PC-3 (cell line): ENCODE measurements at regions not wholly inside any gene's neighbourhood (a gene's known extent, or its start where the extent isn't known, plus 50 kb on each side); places are given as distances from the start of the nearest gene placed in this dataset.

Source experiments
- ATAC-seq: fragments of 200-7000 bp; cut with Tn5 transposase; 2 replicates; pipeline ENCODE4 v1.9.1; 2020; ENCODE audit warnings: mild to moderate bottlenecking, moderate library complexity
- BruUV-seq: library from RNA; stranded (reverse); fragments of 400-500 nt; replicated peaks from 2 replicates; lab custom pipeline; 2021; lab: Mats Ljungman, UMichigan
- CTCF ChIA-PET: fragments of 300-600 bp; sonication (Branson Sonifier 250); formaldehyde crosslinking; loops from one replicate; lab custom pipeline; 2022; ENCODE audit warnings: antibody characterized with exemption; lab: Charles Lee
- POLR2A ChIA-PET: fragments of 300-600 bp; sonication (Branson Sonifier 250); formaldehyde crosslinking; loops from one replicate; lab custom pipeline; 2022; ENCODE audit warnings: antibody characterized with exemption; ENCODE audit not compliant: unreplicated experiment; lab: Charles Lee
- DNase-seq: peaks from one replicate; pipeline ENCODE4 v3.0.0-alpha.2; 2015
- H2AFZ ChIP-seq: fragments of 300-600 bp; sonication (generic); 2 replicates; pipeline ENCODE4 v1.6.0; 2016; ENCODE audit warnings: antibody characterized with exemption, low read length
- H3F3A ChIP-seq: fragments of 300-600 bp; sonication (generic); one replicate; pipeline ENCODE4 v1.6.0; 2017; ENCODE audit warnings: antibody characterized with exemption, low read length, control low read depth, mild to moderate bottlenecking; ENCODE audit not compliant: unreplicated experiment
- H3K27ac ChIP-seq: fragments of 300-600 bp; sonication (generic); 2 replicates; pipeline ENCODE4 v1.5.1; 2016; ENCODE audit warnings: mild to moderate bottlenecking, low read length
- H3K27me3 ChIP-seq: fragments of 300-600 bp; sonication (generic); 2 replicates; pipeline ENCODE4 v1.6.1; 2016; ENCODE audit warnings: low read length, mixed read lengths
- H3K36me3 ChIP-seq: fragments of 300-600 bp; sonication (generic); 2 replicates; pipeline ENCODE4 v1.6.1; 2016; ENCODE audit warnings: low read depth, mixed run types, low read length, mixed read lengths
- H3K4me1 ChIP-seq: fragments of 300-600 bp; sonication (generic); 2 replicates; pipeline ENCODE4 v1.5.1; 2016; ENCODE audit warnings: low read length; ENCODE audit not compliant: insufficient read depth
- H3K4me2 ChIP-seq: fragments of 300-600 bp; sonication (generic); 2 replicates; pipeline ENCODE4 v1.6.0; 2016; ENCODE audit warnings: low read length
- H3K4me3 ChIP-seq: fragments of 300-600 bp; sonication (generic); 2 replicates; pipeline ENCODE4 v1.5.1; 2016; ENCODE audit warnings: mild to moderate bottlenecking, low read length, mixed read lengths
- H3K79me2 ChIP-seq: fragments of 300-600 bp; sonication (generic); 2 replicates; pipeline ENCODE4 v1.6.1; 2017; ENCODE audit warnings: low read length, mixed read lengths
- H3K9ac ChIP-seq: fragments of 300-600 bp; sonication (generic); 2 replicates; pipeline ENCODE4 v1.6.0; 2016; ENCODE audit warnings: mild to moderate bottlenecking, low read length
- H3K9me2 ChIP-seq: fragments of 300-600 bp; sonication (generic); replicated peaks from 2 replicates; pipeline ENCODE4 v1.6.1; 2016; ENCODE audit warnings: mixed run types, low read length, mixed read lengths
- H3K9me3 ChIP-seq: fragments of 300-600 bp; sonication (generic); 2 replicates; pipeline ENCODE4 v1.6.1; 2016; ENCODE audit warnings: low read length, mixed read lengths
- H4K20me1 ChIP-seq: fragments of 300-600 bp; sonication (generic); 2 replicates; pipeline ENCODE4 v1.6.1; 2016; ENCODE audit warnings: low read length, mixed read lengths
- EZH2 ChIP-seq: fragments of 300-600 bp; sonication (generic); IDR thresholded peaks from one replicate; pipeline ENCODE4 v1.6.1; 2017; ENCODE audit warnings: antibody characterized with exemption, mild to moderate bottlenecking, low read length; ENCODE audit not compliant: unreplicated experiment
- EZH2phosphoT487 ChIP-seq: fragments of 300-600 bp; sonication (generic); IDR thresholded peaks from 2 replicates; pipeline ENCODE4 v1.6.1; 2018; ENCODE audit warnings: mild to moderate bottlenecking, antibody characterized with exemption, low read length, borderline replicate concordance
- intact Hi-C: fragments of 100-400 bp; cut with micrococcal nuclease; formaldehyde crosslinking; loops from 2 replicates; pipeline ENCODE4 v1.9.0; 2023
- TF ChIP-seq, protein P1 (sequence below): fragments of 300-600 bp; sonication (generic); conservative IDR thresholded peaks from 2 replicates; pipeline ENCODE4 v1.5.1; 2017; ENCODE audit warnings: antibody characterized with exemption, low read depth, mild to moderate bottlenecking, low read length

DNA sequence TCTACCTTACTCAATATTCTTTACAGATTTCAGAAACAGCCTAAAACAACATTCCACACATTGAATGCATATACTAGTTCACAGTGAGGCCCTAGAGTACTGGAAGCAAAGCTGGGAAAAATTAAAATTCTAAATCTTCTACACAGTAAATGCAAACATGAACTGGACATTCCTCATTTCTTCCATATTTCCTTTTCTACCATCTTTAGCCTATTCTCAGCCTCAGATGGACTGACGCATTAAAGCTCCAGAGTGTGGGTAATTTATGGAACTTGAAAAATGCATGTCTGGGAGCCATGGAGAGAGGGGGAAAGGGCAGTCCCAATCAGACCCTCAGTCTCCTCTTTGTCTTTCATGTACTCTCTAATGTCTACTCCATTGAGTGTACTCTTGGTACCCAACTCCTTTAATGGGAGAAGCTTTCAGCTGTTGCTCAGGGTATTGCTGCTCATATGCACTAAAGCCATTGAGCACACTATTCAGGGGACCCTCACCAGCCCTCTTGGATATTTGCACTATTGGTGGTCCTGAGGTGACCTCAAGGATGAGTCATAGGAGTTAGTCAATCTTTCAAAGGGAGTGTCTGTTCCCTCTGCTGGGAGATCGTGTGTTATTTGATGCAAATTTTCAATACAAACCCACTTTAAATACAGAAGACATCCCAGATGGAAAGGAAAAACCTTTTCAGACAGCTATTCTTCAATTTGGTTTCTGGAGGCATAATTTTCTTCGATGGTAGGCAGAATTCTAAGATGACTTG, 83.3 kb upstream of the KCNJ15 start:
- H3K27ac ChIP-seq, result no peak overlapping the region
- ChIA-PET POLR2A (no interaction called here), CTCF (no interaction called here)
- no peaks in the 10 kb centered on the region for H3F3A ChIP-seq
- no peak overlapping the region for H3K4me3 ChIP-seq
- no peak overlapping the region for H2AFZ ChIP-seq
- H3K4me1 ChIP-seq, result peaks cover 15% of the 10 kb centered on the region
- ATAC-seq (no peak), DNase-seq (no peak)
- no peaks in the 10 kb centered on the region for H3K27me3 ChIP-seq
- TF ChIP-seq, protein P1, sequence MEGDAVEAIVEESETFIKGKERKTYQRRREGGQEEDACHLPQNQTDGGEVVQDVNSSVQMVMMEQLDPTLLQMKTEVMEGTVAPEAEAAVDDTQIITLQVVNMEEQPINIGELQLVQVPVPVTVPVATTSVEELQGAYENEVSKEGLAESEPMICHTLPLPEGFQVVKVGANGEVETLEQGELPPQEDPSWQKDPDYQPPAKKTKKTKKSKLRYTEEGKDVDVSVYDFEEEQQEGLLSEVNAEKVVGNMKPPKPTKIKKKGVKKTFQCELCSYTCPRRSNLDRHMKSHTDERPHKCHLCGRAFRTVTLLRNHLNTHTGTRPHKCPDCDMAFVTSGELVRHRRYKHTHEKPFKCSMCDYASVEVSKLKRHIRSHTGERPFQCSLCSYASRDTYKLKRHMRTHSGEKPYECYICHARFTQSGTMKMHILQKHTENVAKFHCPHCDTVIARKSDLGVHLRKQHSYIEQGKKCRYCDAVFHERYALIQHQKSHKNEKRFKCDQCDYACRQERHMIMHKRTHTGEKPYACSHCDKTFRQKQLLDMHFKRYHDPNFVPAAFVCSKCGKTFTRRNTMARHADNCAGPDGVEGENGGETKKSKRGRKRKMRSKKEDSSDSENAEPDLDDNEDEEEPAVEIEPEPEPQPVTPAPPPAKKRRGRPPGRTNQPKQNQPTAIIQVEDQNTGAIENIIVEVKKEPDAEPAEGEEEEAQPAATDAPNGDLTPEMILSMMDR, result no peak
- no peak for TF ChIP-seq EZH2phosphoT487
- TF ChIP-seq EZH2, result no peak
- no peaks in the 10 kb centered on the region for H3K9me2 ChIP-seq
- no peaks in the 10 kb centered on the region for H3K79me2 ChIP-seq
- no peak overlapping the region for H3K9ac ChIP-seq
- H3K4me2 ChIP-seq, result no peak overlapping the region
- no peaks in the 10 kb centered on the region for H3K9me3 ChIP-seq
- no peaks in the 10 kb centered on the region for H3K36me3 ChIP-seq
- no peaks in the 10 kb centered on the region for H4K20me1 ChIP-seq
- no TSS peak for BruUV-seq
- intact Hi-C loops, result loop anchor here (5.0 kb wide), 1 partner anchor 179 kb away; no protein-coding TSS in a partner anchor

DNA sequence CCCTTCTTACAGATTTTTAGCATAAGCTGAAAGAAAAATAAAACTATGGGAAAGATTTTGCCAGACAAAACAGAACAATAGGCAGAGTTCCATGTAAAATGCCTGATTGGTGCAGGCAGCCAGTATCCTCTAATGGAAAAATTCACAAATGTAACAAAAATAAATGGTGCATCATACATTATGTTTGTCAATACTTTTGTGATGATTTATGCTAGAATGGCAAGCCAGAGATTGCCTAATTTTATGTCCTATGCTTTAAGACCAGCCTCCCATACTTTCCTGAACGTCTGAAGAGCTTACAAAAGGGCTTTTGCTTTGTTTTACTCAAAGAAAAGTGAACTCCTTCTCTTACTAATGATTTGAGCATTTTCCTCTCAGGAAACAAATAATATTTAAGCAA, 81.5 kb upstream of the KCNJ15 start:
- intact Hi-C loops, result no loop called here
- ChIA-PET POLR2A (no interaction called here), CTCF (no interaction called here)
- Histone ChIP-seq H3K27me3 (no peaks in the 10 kb centered on the region), H3F3A (no peaks in the 10 kb centered on the region), H4K20me1 (no peaks in the 10 kb centered on the region), H3K36me3 (no peaks in the 10 kb centered on the region), H3K9me3 (no peaks in the 10 kb centered on the region), H3K27ac (no peak overlapping the region), H3K79me2 (no peaks in the 10 kb centered on the region), H3K4me2 (no peak overlapping the region), H2AFZ (no peak overlapping the region), H3K4me1 (peaks cover 19% of the 10 kb centered on the region), H3K9ac (no peak overlapping the region), H3K9me2 (no peaks in the 10 kb centered on the region), H3K4me3 (no peak overlapping the region)
- DNase-seq (no peak), ATAC-seq (no peak)
- no peak for TF ChIP-seq EZH2
- no peak for TF ChIP-seq EZH2phosphoT487
- TF ChIP-seq, protein P1, result no peak
- BruUV-seq, result no TSS peak
